H9 (cell line): ENCODE measurements at regions not wholly inside any gene's neighbourhood (a gene's known extent, or its start where the extent isn't known, plus 50 kb on each side); places are given as distances from the start of the nearest gene placed in this dataset.

Experiments used
- DNase-seq: peaks from one replicate; pipeline ENCODE4 v3.0.0-alpha.2; 2017
- H2AFZ ChIP-seq: one replicate; pipeline ENCODE4 v1.6.1; 2013; ENCODE audit warnings: mild to moderate bottlenecking, low read length, control low read depth, moderate library complexity
- H2AK5ac ChIP-seq: 2 replicates; pipeline ENCODE4 v1.6.1; 2013; ENCODE audit warnings: low read length, control low read depth, mixed read lengths; ENCODE audit not compliant: insufficient read length
- H2BK120ac ChIP-seq: one replicate; pipeline ENCODE4 v1.6.1; 2013; ENCODE audit warnings: low read depth, mild to moderate bottlenecking, low read length, control low read depth, inconsistent platforms; ENCODE audit not compliant: poor library complexity, severe bottlenecking
- H2BK12ac ChIP-seq: 2 replicates; pipeline ENCODE4 v1.6.1; 2013; ENCODE audit warnings: low read length, control low read depth, mixed read lengths, low read depth; ENCODE audit not compliant: insufficient read length
- H2BK15ac ChIP-seq: 2 replicates; pipeline ENCODE4 v1.6.1; 2013; ENCODE audit warnings: low read depth, low read length, control low read depth
- H2BK20ac ChIP-seq: one replicate; pipeline ENCODE4 v1.6.1; 2013; ENCODE audit warnings: low read depth, mild to moderate bottlenecking, low read length, control low read depth, inconsistent platforms; ENCODE audit not compliant: poor library complexity, severe bottlenecking
- H2BK5ac ChIP-seq: 2 replicates; pipeline ENCODE4 v1.6.1; 2013; ENCODE audit warnings: low read length, control low read depth, mixed read lengths; ENCODE audit not compliant: insufficient read length
- H3K14ac ChIP-seq: 2 replicates; pipeline ENCODE4 v1.6.1; 2013; ENCODE audit warnings: low read length, control low read depth; ENCODE audit not compliant: insufficient read depth
- H3K18ac ChIP-seq: 2 replicates; pipeline ENCODE4 v1.6.1; 2013; ENCODE audit warnings: low read depth, mild to moderate bottlenecking, mixed read lengths, low read length, control low read depth; ENCODE audit not compliant: insufficient read length
- H3K23ac ChIP-seq: 2 replicates; pipeline ENCODE4 v1.6.1; 2013; ENCODE audit warnings: low read length, control low read depth, mixed read lengths, low read depth; ENCODE audit not compliant: insufficient read length
- H3K23me2 ChIP-seq: 2 replicates; pipeline ENCODE4 v1.6.1; 2013; ENCODE audit warnings: low read depth, mild to moderate bottlenecking, mixed read lengths, low read length, control low read depth; ENCODE audit not compliant: insufficient read length, poor library complexity, severe bottlenecking
- H3K27ac ChIP-seq: 2 replicates; pipeline ENCODE4 v1.5.1; 2013; ENCODE audit warnings: low read length, control low read depth, mixed read lengths, low read depth; ENCODE audit not compliant: insufficient read length
- H3K27me3 ChIP-seq: 2 replicates; pipeline ENCODE4 v1.6.1; 2013; ENCODE audit warnings: low read length, control low read depth, inconsistent platforms; ENCODE audit not compliant: insufficient read depth
- H3K4ac ChIP-seq: 2 replicates; pipeline ENCODE4 v1.6.1; 2013; ENCODE audit warnings: low read depth, mild to moderate bottlenecking, control low read depth, inconsistent platforms, low read length, moderate library complexity
- H3K4me1 ChIP-seq: 2 replicates; pipeline ENCODE4 v1.6.1; 2013; ENCODE audit warnings: low read length, control low read depth, inconsistent platforms; ENCODE audit not compliant: insufficient read depth
- H3K4me2 ChIP-seq: 2 replicates; pipeline ENCODE4 v1.6.1; 2013; ENCODE audit warnings: low read length, control low read depth, mixed read lengths; ENCODE audit not compliant: insufficient read length, insufficient read depth
- H3K56ac ChIP-seq: 2 replicates; pipeline ENCODE4 v1.6.1; 2013; ENCODE audit warnings: low read depth, mild to moderate bottlenecking, mixed read lengths, low read length, control low read depth; ENCODE audit not compliant: insufficient read length
- H3K79me1 ChIP-seq: 2 replicates; pipeline ENCODE4 v1.6.1; 2013; ENCODE audit warnings: low read depth, mild to moderate bottlenecking, moderate library complexity, low read length, control low read depth, inconsistent platforms; ENCODE audit not compliant: insufficient read depth, poor library complexity, severe bottlenecking
- H3K79me2 ChIP-seq: 2 replicates; pipeline ENCODE4 v1.6.1; 2013; ENCODE audit warnings: low read length, control low read depth, inconsistent platforms; ENCODE audit not compliant: insufficient read depth
- H3K9ac ChIP-seq: 2 replicates; pipeline ENCODE4 v1.6.1; 2013; ENCODE audit warnings: low read length, control low read depth, mixed read lengths; ENCODE audit not compliant: insufficient read length; ENCODE audit errors: extremely low read depth
- H3K9me3 ChIP-seq: one replicate; pipeline ENCODE4 v1.6.1; 2013; ENCODE audit warnings: low read depth, low read length, inconsistent platforms; ENCODE audit not compliant: control insufficient read depth
- H3T11ph ChIP-seq: one replicate; pipeline ENCODE4 v1.6.1; 2013; ENCODE audit warnings: mild to moderate bottlenecking, low read length, control low read depth, inconsistent platforms
- H4K20me1 ChIP-seq: one replicate; pipeline ENCODE4 v1.6.1; 2013; ENCODE audit not compliant: control insufficient read depth, insufficient read length, insufficient read depth
- H4K5ac ChIP-seq: 2 replicates; pipeline ENCODE4 v1.6.1; 2013; ENCODE audit warnings: low read depth, mild to moderate bottlenecking, mixed read lengths, low read length, control low read depth; ENCODE audit not compliant: insufficient read length
- H4K8ac ChIP-seq: replicated peaks from 2 replicates; pipeline ENCODE4 v1.6.1; 2013; ENCODE audit warnings: low read length, control low read depth, mixed read lengths, low read depth; ENCODE audit not compliant: insufficient read length
- H4K91ac ChIP-seq: 2 replicates; pipeline ENCODE4 v1.6.1; 2013; ENCODE audit warnings: low read depth, mild to moderate bottlenecking, moderate library complexity, mixed read lengths, low read length, control low read depth; ENCODE audit not compliant: insufficient read length
- H3K27ac Mint-ChIP-seq, 3 experiments: 2 replicates in 2 of 3; 3 replicates in 1 of 3; pipeline ENCODE4 v1.8.0; 2020 to 2021; ENCODE audit warnings: mixed read lengths in 3 of 3, mild to moderate bottlenecking in 1 of 3, moderate library complexity in 1 of 3
- H3K27me3 Mint-ChIP-seq: 2 replicates; pipeline ENCODE4 v1.8.0; 2021; ENCODE audit warnings: low read depth, mild to moderate bottlenecking, moderate library complexity, mixed read lengths
- H3K36me3 Mint-ChIP-seq, 3 experiments: 2 replicates in 2 of 3; 3 replicates in 1 of 3; pipeline ENCODE4 v1.8.0; 2020 to 2021; ENCODE audit warnings: low read depth in 3 of 3, mixed read lengths in 3 of 3; ENCODE audit not compliant: insufficient read depth in 1 of 3
- H3K4me1 Mint-ChIP-seq, 2 experiments: 2 replicates each; pipeline ENCODE4 v1.8.0; 2020; ENCODE audit warnings: mixed read lengths in 2 of 2
- H3K4me3 Mint-ChIP-seq, 2 experiments: 2 replicates in 1 of 2; 3 replicates in 1 of 2; pipeline ENCODE4 v1.8.0; 2020 to 2021; ENCODE audit warnings: mild to moderate bottlenecking in 2 of 2, mixed read lengths in 2 of 2, moderate library complexity in 1 of 2
- H3K9me3 Mint-ChIP-seq, 2 experiments: 2 replicates in 1 of 2; 3 replicates in 1 of 2; pipeline ENCODE4 v1.8.0; 2020; ENCODE audit warnings: mild to moderate bottlenecking in 2 of 2, mixed read lengths in 2 of 2, moderate library complexity in 1 of 2
- CTCF ChIP-seq: fragments of 200-600 bp; sonication (generic); conservative IDR thresholded peaks from 3 replicates; pipeline ENCODE4 v1.8.0; 2021; ENCODE audit warnings: antibody characterized with exemption, mild to moderate bottlenecking
- WGBS: extraction: QIAGEN DNeasy Blood & Tissue Kit; methylation state at CpG from one replicate; pipeline ENCODE4 v1.1.7; 2013; ENCODE audit warnings: missing lambda C conversion rate, low lambda C conversion rate, mixed read lengths; ENCODE audit not compliant: insufficient read length; ENCODE audit errors: extremely low coverage; 5-methylcytosine and 5-hydroxymethylcytosine counted together

- H3K4me1 ChIP-seq, result 0 out of 2 replicates have a peak, but pooled peaks cover 3% of the 10 kb centered on the region
- H2BK20ac ChIP-seq, result no peak overlapping the region
- H2BK120ac ChIP-seq, result no peak overlapping the region
- no peak overlapping the region for H3K56ac ChIP-seq
- no peaks in the 10 kb centered on the region for H3K23me2 ChIP-seq
- no peak overlapping the region for H4K8ac ChIP-seq
- no peak overlapping the region for H3K14ac ChIP-seq
- H3K27ac ChIP-seq, result no peak overlapping the region
- no peak overlapping the region for H2BK15ac ChIP-seq
- no peak overlapping the region for H2BK12ac ChIP-seq
- no CpG with 5 or more reads among the region's 2 CpGs for WGBS
- H3K4me3 Mint-ChIP-seq, result no peak overlapping the region
- H3K9me3 Mint-ChIP-seq, result no peaks in the 10 kb centered on the region
- H3K4me2 ChIP-seq, result no peak overlapping the region
- no peaks in the 10 kb centered on the region for H3K79me2 ChIP-seq
- H2AFZ ChIP-seq, result no peak overlapping the region
- no peak overlapping the region for H3K27ac Mint-ChIP-seq
- no peak overlapping the region for H2AK5ac ChIP-seq
- TF ChIP-seq CTCF, result no peak
- H3K36me3 Mint-ChIP-seq, result no peaks in the 10 kb centered on the region
- H3K18ac ChIP-seq, result no peak overlapping the region
- no peak overlapping the region for H3K9ac ChIP-seq
- no peak overlapping the region for H3K4ac ChIP-seq
- no peak overlapping the region for H4K5ac ChIP-seq
- peaks cover 3% of the 10 kb centered on the region; the same call in 1 of the 2 replicates for H3K27me3 Mint-ChIP-seq
- no peaks in the 10 kb centered on the region for H4K20me1 ChIP-seq
- no peak overlapping the region for H3K23ac ChIP-seq
- no peaks in the 10 kb centered on the region for H3K27me3 ChIP-seq
- H3K9me3 ChIP-seq, result no peaks in the 10 kb centered on the region
- no peak overlapping the region for H2BK5ac ChIP-seq
- no peak overlapping the region for H3T11ph ChIP-seq
- no peak overlapping the region for H4K91ac ChIP-seq
- no peaks in the 10 kb centered on the region for H3K79me1 ChIP-seq
- DNase-seq, result no peak
- H3K4me1 Mint-ChIP-seq, result peaks cover 11 to 12% of the 10 kb centered on the region in 2 experiments
These were observed 444.0 kb upstream of the AZI2 start for GRCh38 chr3:28792604-28793003.
